ENCODE measurements at regions not wholly inside any gene's neighbourhood (a gene's known extent, or its start where the extent isn't known, plus 50 kb on each side); places are given as distances from the start of the nearest gene placed in this dataset.

- Histone ChIP-seq H2AK9ac (replicated peaks; ENCODE audit: low read depth, low read length, poor library complexity) (no peak overlapping the region), H3K27me3 (ENCODE audit: control insufficient read depth, insufficient read depth, low read length) (no peaks in the 10 kb centered on the region; the same call in 1 of the 2 replicates), H2AFZ (replicated peaks; ENCODE audit: low read length, poor library complexity) (no peak overlapping the region), H2BK5ac (ENCODE audit: low read depth, low read length, poor library complexity, severe bottlenecking) (no peak overlapping the region), H3K14ac (replicated peaks; ENCODE audit: low read depth, low read length) (no peak overlapping the region), H3K36me3 (ENCODE audit: control insufficient read depth, insufficient read depth, low read length) (no peaks in the 10 kb centered on the region), H3K79me1 (ENCODE audit: low read depth in 1 of 2, low read length in 2 of 2) (no peaks in the 10 kb centered on the region), H3K9me3 (ENCODE audit: control insufficient read depth, insufficient read depth, low read length) (no peaks in the 10 kb centered on the region), H3K18ac (ENCODE audit: low read depth, low read length) (no peak overlapping the region), H2BK20ac (ENCODE audit: low read depth, low read length) (no peak overlapping the region), H4K8ac (ENCODE audit: low read depth in 2 of 2, low read length in 2 of 2) (no peak overlapping the region), H3K9ac (ENCODE audit: low read depth, low read length) (no peak overlapping the region), H4K20me1 (ENCODE audit: insufficient read depth, low read length) (no peaks in the 10 kb centered on the region), H3K4ac (ENCODE audit: low read depth, low read length) (no peak overlapping the region), H2BK120ac (ENCODE audit: low read depth, low read length) (no peak overlapping the region), H3K27ac (ENCODE audit: insufficient read depth, low read length) (no peak overlapping the region), H3K4me3 (ENCODE audit: insufficient read depth, low read depth, low read length) (no peak overlapping the region), H3K9me1 (ENCODE audit: insufficient read depth, low read length) (no peaks in the 10 kb centered on the region), H4K91ac (ENCODE audit: insufficient read depth, low read depth, low read length) (no peak overlapping the region), H4K5ac (ENCODE audit: low read depth, low read length) (no peak overlapping the region), H2BK15ac (ENCODE audit: low read depth, low read length) (no peak overlapping the region), H3K4me2 (ENCODE audit: low read depth, low read length) (no peak overlapping the region), H3K23ac (ENCODE audit: low read depth, low read length) (no peak overlapping the region), H3K4me1 (ENCODE audit: control insufficient read depth, insufficient read depth, low read length) (no peaks in the 10 kb centered on the region), H3K56ac (ENCODE audit: extremely low read depth, insufficient read depth, low read length) (no peak overlapping the region), H2AK5ac (ENCODE audit: low read depth, low read length) (no peak overlapping the region)
- intact Hi-C loops (cut with micrococcal nuclease), result no loop called here
- ChIA-PET POLR2A (ENCODE audit: unreplicated experiment) (no interaction called here), CTCF (no interaction called here)
- dilution Hi-C loops (cut with HindIII; ENCODE audit: low sequenced_read_pairs, unreplicated experiment), result no loop called here
- in situ Hi-C loops (cut with MboI; ENCODE audit: low sequenced_read_pairs), result no loop called here
- peak; percentile 16 for DNase-seq
- TF ChIP-seq CTCF (conservative IDR thresholded peaks at IDR 0.05; ENCODE audit: low read depth, low read length) (no peak), MAFK (IDR thresholded peaks at IDR 0.05; ENCODE audit: low read depth, low read length) (no peak), POLR2A (IDR thresholded peaks at IDR 0.05; ENCODE audit: low read depth, low read length) (no peak), BHLHE40 (IDR thresholded peaks at IDR 0.05; ENCODE audit: low read depth, low read length) (no peak), MAZ (IDR thresholded peaks at IDR 0.05; ENCODE audit: borderline replicate concordance, low read depth, low read length) (no peak), FOS (IDR thresholded peaks at IDR 0.05; ENCODE audit: low read depth, low read length) (no peak), USF2 (IDR thresholded peaks at IDR 0.05; ENCODE audit: low read depth, low read length) (no peak), ELK1 (IDR thresholded peaks at IDR 0.05; ENCODE audit: borderline replicate concordance, low read depth, low read length) (no peak), CHD1 (IDR thresholded peaks at IDR 0.05; ENCODE audit: low read depth, low read length) (no peak), RFX5 (IDR thresholded peaks at IDR 0.05; ENCODE audit: low read depth, low read length) (no peak), RCOR1 (IDR thresholded peaks at IDR 0.05; ENCODE audit: insufficient replicate concordance, low read length) (no peak), NFE2L2 (IDR thresholded peaks at IDR 0.05; ENCODE audit: low read depth, low read length) (no peak), RAD21 (IDR thresholded peaks at IDR 0.05; ENCODE audit: low read length) (no peak), MXI1 (IDR thresholded peaks at IDR 0.05; ENCODE audit: borderline replicate concordance, low read depth, low read length) (no peak), CEBPB (IDR thresholded peaks at IDR 0.05; ENCODE audit: low read depth, low read length) (no peak), SMC3 (IDR thresholded peaks at IDR 0.05; ENCODE audit: low read depth, low read length) (no peak)
- whole genome bisulfite sequencing, 2 experiments (ENCODE audit: extremely low coverage in 2 of 2, insufficient read length in 1 of 2), result no CpG with 5 or more reads among the region's 1 CpG
- BruUV-seq (replicated peaks), result no TSS peak
- ATAC-seq (ENCODE audit: low read depth), result no peak
Observed at GRCh38 chr18:25594351-25594750, 242.4 kb upstream of the ZNF521 start.

Data from IMR-90 (cell line).